ENCODE measurements at regions not wholly inside any gene's neighbourhood (a gene's known extent, or its start where the extent isn't known, plus 50 kb on each side); places are given as distances from the start of the nearest gene placed in this dataset.

DNA sequence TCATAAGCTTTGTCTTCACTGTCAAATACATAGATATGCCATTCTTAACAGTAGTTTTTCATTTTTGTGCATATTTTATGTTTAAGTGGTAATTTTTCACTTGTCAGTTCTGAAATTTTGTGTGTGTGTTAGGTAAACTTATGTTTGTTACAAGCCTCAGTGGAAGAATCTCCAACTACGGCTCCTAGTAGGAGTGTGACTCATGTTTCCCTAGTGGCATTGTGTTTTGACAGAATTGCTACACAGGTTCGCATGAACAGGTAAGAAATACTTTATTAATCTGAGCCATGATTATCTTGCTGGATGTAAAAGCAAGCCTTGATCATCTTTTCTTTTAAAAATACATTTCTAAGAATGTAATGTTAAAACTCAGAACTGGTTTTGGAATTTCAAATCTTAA is 94.4 kb downstream of the BLTP1 start:
- intact Hi-C loops (cut with DNase I): no loop called here
- Histone ChIP-seq H3K9me3 (no peaks in the 10 kb centered on the region), H3K27ac (no peak overlapping the region), H3K36me3 (no peaks in the 10 kb centered on the region), H3K4me1 (ENCODE audit: insufficient read depth) (no peaks in the 10 kb centered on the region), H3K4me3 (no peak overlapping the region), H3K27me3 (no peaks in the 10 kb centered on the region)
- TF ChIP-seq EP300 (IDR thresholded peaks at IDR 0.05) (no peak), POLR2A (IDR thresholded peaks at IDR 0.05) (no peak)
- TF ChIP-seq, protein P1, sequence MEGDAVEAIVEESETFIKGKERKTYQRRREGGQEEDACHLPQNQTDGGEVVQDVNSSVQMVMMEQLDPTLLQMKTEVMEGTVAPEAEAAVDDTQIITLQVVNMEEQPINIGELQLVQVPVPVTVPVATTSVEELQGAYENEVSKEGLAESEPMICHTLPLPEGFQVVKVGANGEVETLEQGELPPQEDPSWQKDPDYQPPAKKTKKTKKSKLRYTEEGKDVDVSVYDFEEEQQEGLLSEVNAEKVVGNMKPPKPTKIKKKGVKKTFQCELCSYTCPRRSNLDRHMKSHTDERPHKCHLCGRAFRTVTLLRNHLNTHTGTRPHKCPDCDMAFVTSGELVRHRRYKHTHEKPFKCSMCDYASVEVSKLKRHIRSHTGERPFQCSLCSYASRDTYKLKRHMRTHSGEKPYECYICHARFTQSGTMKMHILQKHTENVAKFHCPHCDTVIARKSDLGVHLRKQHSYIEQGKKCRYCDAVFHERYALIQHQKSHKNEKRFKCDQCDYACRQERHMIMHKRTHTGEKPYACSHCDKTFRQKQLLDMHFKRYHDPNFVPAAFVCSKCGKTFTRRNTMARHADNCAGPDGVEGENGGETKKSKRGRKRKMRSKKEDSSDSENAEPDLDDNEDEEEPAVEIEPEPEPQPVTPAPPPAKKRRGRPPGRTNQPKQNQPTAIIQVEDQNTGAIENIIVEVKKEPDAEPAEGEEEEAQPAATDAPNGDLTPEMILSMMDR (IDR thresholded peaks at IDR 0.05): no peak
- 94 to 97% (median 96%) methylated on average over 2 of the region's 2 CpGs for WGBS, 3 donors
- no peak for DNase-seq

DNA sequence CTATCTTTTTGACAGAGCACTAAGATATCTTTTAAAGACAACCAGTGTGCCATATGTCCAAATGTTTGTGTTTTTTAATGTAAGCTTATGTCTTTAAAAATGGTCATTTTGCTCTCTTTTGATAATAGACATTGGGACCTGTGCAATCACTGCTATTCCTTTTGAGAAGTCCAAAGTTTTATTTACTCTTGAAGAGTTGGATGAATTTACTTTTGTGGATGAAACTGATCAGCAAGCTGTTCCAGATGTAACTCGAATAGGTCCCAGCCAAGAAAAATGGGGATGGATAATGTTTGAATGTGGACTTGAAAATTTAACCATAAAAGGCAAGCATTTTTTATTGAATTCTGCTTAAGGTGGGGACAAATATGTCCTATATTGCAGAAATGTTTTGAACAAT is 97.2 kb downstream of the BLTP1 start:
- Histone ChIP-seq H3K9me3 (no peaks in the 10 kb centered on the region), H3K4me3 (no peak overlapping the region), H3K4me1 (ENCODE audit: insufficient read depth) (no peaks in the 10 kb centered on the region), H3K27me3 (no peaks in the 10 kb centered on the region), H3K27ac (no peak overlapping the region), H3K36me3 (no peaks in the 10 kb centered on the region)
- no peak for TF ChIP-seq POLR2A (IDR thresholded peaks at IDR 0.05)
- no peak for TF ChIP-seq EP300 (IDR thresholded peaks at IDR 0.05)
- TF ChIP-seq, protein P1 (IDR thresholded peaks at IDR 0.05): no peak
- DNase-seq: no peak
- intact Hi-C loops (cut with DNase I): no loop called here
- 50 to 66% (median 66%) methylated on average over 1 of the region's 1 CpG for WGBS, 3 donors

DNA sequence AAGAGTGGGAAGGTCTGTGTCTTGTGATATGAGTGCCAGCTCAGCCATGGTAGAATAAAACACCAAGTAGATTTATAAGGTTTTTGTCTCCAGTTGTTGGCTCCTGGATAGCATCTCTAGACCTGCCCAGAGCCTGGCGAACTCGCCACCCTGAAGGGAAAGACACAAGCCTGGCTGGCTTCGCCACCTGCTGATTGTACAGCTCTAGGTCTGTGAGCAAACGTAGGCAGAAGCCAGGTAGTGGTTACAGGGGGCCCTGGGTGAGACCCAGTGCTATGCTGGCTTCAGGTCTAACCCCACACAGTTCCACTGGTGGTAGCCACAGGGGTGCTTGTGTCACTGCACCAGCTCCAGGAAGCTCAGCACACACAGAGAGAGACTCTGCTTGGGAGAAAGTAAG is 100.5 kb downstream of the BLTP1 start:
- WGBS, 3 donors: 97 to 98% (median 97%) methylated on average over 4 of the region's 4 CpGs
- H3K36me3 ChIP-seq: no peaks in the 10 kb centered on the region

DNA sequence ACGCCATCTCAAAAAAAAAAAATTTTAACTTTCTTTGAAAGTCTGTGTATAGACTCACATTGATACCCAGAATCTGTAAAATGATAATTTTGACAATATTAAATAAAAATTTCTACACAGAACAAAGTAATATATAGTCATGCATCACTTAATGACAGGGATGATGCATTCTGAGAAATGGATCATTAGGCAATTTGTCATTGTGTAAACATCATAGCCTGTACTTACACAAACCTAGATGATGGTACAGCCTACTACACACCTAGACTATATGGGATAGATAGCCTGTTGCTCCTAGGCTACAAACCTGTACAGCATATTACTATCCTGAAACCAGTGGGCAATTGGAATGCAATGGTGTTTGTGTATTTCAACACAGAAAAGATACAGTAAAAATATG is 107.7 kb downstream of the BLTP1 start:
- no peak for TF ChIP-seq EP300 (IDR thresholded peaks at IDR 0.05)
- TF ChIP-seq, protein P1 (IDR thresholded peaks at IDR 0.05): no peak
- no peak for TF ChIP-seq POLR2A (IDR thresholded peaks at IDR 0.05)
- H3K36me3 ChIP-seq: no peaks in the 10 kb centered on the region
- no peaks in the 10 kb centered on the region for H3K27me3 ChIP-seq
- H3K4me3 ChIP-seq: no peak overlapping the region
- H3K4me1 ChIP-seq (ENCODE audit: insufficient read depth): no peaks in the 10 kb centered on the region
- intact Hi-C loops (cut with DNase I): no loop called here
- WGBS, 3 donors: 96 to 97% (median 97%) methylated on average over 1 of the region's 1 CpG
- DNase-seq: no peak
- no peaks in the 10 kb centered on the region for H3K9me3 ChIP-seq
- no peak overlapping the region for H3K27ac ChIP-seq

More for the DNA sequence above, 100.5 kb downstream of the BLTP1 start:
- H3K9me3 ChIP-seq: no peaks in the 10 kb centered on the region
- TF ChIP-seq, protein P1 (IDR thresholded peaks at IDR 0.05): no peak
- TF ChIP-seq EP300 (IDR thresholded peaks at IDR 0.05): no peak
- TF ChIP-seq POLR2A (IDR thresholded peaks at IDR 0.05): no peak
- H3K4me1 ChIP-seq (ENCODE audit: insufficient read depth): no peaks in the 10 kb centered on the region
- H3K4me3 ChIP-seq: no peak overlapping the region
- no peak for DNase-seq
- no peak overlapping the region for H3K27ac ChIP-seq
- H3K27me3 ChIP-seq: no peaks in the 10 kb centered on the region
- intact Hi-C loops (cut with DNase I): no loop called here

DNA sequence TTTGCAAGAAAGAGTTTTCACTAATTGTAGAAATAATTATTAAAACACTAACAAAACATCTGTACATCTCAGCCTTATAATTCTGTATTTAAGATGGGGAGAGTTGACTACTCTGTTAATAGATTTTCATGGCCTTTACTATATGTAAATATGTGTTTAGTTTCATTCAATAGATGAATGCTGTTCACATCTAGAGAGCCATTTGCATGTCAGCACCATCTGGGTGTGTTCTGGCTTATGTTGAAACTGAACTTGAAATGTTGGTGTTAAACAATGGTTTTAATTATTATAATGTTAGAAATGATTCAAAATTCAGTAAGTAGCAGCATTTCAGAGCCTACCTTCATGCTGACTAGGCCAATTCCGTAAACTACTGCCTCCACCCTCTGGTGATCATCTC is 102.5 kb upstream of the ADAD1 start:
- H3K4me3 ChIP-seq: no peak overlapping the region
- H3K27ac ChIP-seq: no peak overlapping the region
- intact Hi-C loops (cut with DNase I): no loop called here
- H3K36me3 ChIP-seq: no peaks in the 10 kb centered on the region
- TF ChIP-seq EP300 (IDR thresholded peaks at IDR 0.05): no peak
- TF ChIP-seq, protein P1 (IDR thresholded peaks at IDR 0.05): no peak
- no peak for TF ChIP-seq POLR2A (IDR thresholded peaks at IDR 0.05)
- DNase-seq: no peak
- H3K4me1 ChIP-seq (ENCODE audit: insufficient read depth): no peaks in the 10 kb centered on the region
- H3K9me3 ChIP-seq: no peaks in the 10 kb centered on the region
- no peaks in the 10 kb centered on the region for H3K27me3 ChIP-seq
- WGBS, 3 donors: 95 to 100% (median 100%) methylated on average over 1 of the region's 1 CpG
